ENCODE measurements at regions not wholly inside any gene's neighbourhood (a gene's known extent, or its start where the extent isn't known, plus 50 kb on each side); places are given as distances from the start of the nearest gene placed in this dataset.

- H4K20me1 ChIP-seq (ENCODE audit: control insufficient read depth, insufficient read depth, insufficient read length): no peaks in the 10 kb centered on the region
- no peak overlapping the region for H3K14ac ChIP-seq (ENCODE audit: insufficient read depth, low read length)
- H3K4me2 ChIP-seq (ENCODE audit: insufficient read depth, insufficient read length, low read length): no peak overlapping the region
- WGBS (ENCODE audit: extremely low coverage, insufficient read length, low lambda C conversion rate): no CpG with 5 or more reads among the region's 4 CpGs
- H3K27me3 ChIP-seq (ENCODE audit: insufficient read depth, low read length): no peaks in the 10 kb centered on the region
- no peaks in the 10 kb centered on the region for H3K79me1 ChIP-seq (ENCODE audit: insufficient read depth, low read depth, low read length, poor library complexity, severe bottlenecking)
- TF ChIP-seq CTCF (conservative IDR thresholded peaks at IDR 0.05): no peak
- H3K9me3 ChIP-seq (ENCODE audit: control insufficient read depth, low read depth, low read length): no peaks in the 10 kb centered on the region
- no peaks in the 10 kb centered on the region for H3K36me3 Mint-ChIP-seq (ENCODE audit: insufficient read depth in 1 of 3, low read depth in 3 of 3)
- no peak overlapping the region for H2BK120ac ChIP-seq (ENCODE audit: low read depth, low read length, poor library complexity, severe bottlenecking)
- no peak overlapping the region for H2AK5ac ChIP-seq (ENCODE audit: insufficient read length, low read length)
- H3K23ac ChIP-seq (ENCODE audit: insufficient read length, low read depth, low read length): no peak overlapping the region
- H4K8ac ChIP-seq (replicated peaks; ENCODE audit: insufficient read length, low read depth, low read length): no peak overlapping the region
- H3K18ac ChIP-seq (ENCODE audit: insufficient read length, low read depth, low read length): no peak overlapping the region
- no peak overlapping the region for H3K9ac ChIP-seq (ENCODE audit: extremely low read depth, insufficient read length, low read length)
- no peak overlapping the region for H4K5ac ChIP-seq (ENCODE audit: insufficient read length, low read depth, low read length)
- H3K4ac ChIP-seq (ENCODE audit: low read depth, low read length): no peak overlapping the region
- H3K4me1 ChIP-seq (ENCODE audit: insufficient read depth, low read length): peaks cover 3% of the 10 kb centered on the region; the same call in 1 of the 2 replicates
- H3K56ac ChIP-seq (ENCODE audit: insufficient read length, low read depth, low read length): no peak overlapping the region
- H3K27ac ChIP-seq (ENCODE audit: insufficient read length, low read depth, low read length): no peak overlapping the region
- no peaks in the 10 kb centered on the region for H3K27me3 Mint-ChIP-seq (ENCODE audit: low read depth)
- H2BK12ac ChIP-seq (ENCODE audit: insufficient read length, low read depth, low read length): no peak overlapping the region
- H3K4me1 Mint-ChIP-seq: peaks cover 11 to 16% of the 10 kb centered on the region in 2 experiments
- H2BK5ac ChIP-seq (ENCODE audit: insufficient read length, low read length): no peak overlapping the region
- no peaks in the 10 kb centered on the region for H3K23me2 ChIP-seq (ENCODE audit: insufficient read length, low read depth, low read length, poor library complexity, severe bottlenecking)
- H4K91ac ChIP-seq (ENCODE audit: insufficient read length, low read depth, low read length): no peak overlapping the region
- no peak overlapping the region for H3T11ph ChIP-seq (ENCODE audit: low read length)
- H2BK20ac ChIP-seq (ENCODE audit: low read depth, low read length, poor library complexity, severe bottlenecking): no peak overlapping the region
- H2AFZ ChIP-seq (ENCODE audit: low read length): peak overlapping the region; percentile 68
- H3K4me3 Mint-ChIP-seq: no peak overlapping the region
- DNase-seq: no peak
- H3K27ac Mint-ChIP-seq: peak overlapping the region in 2 of 3 experiments; percentile 31 to 36; a peak in 4 of 7 replicates
- H3K79me2 ChIP-seq (ENCODE audit: insufficient read depth, low read length): no peaks in the 10 kb centered on the region
- no peaks in the 10 kb centered on the region for H3K9me3 Mint-ChIP-seq
- H2BK15ac ChIP-seq (ENCODE audit: low read depth, low read length): no peak overlapping the region
Measured at GRCh38 chr13:80083853-80084676, 256.9 kb downstream of the SPRY2 start.
